Activated naive CD8-positive, alpha-beta T cell treated with anti-CD3 and anti-CD28 coated beads, Interleukin-2, amount 10 ng/mL, durations not matched to agents 7 days and 5 days (primary cell): ENCODE measurements at regions not wholly inside any gene's neighbourhood (a gene's known extent, or its start where the extent isn't known, plus 50 kb on each side); places are given as distances from the start of the nearest gene placed in this dataset.

ENCODE experiments used
- ATAC-seq: fragments of 150-1000 bp; cut with Tn5 transposase; one replicate; pipeline ENCODE4 v1.10.0; 2021; ENCODE audit warnings: low read depth, moderate library complexity
- POLR2A ChIA-PET: fragments of 350-600 bp; sonication (Branson Sonifier 250); formaldehyde crosslinking; loops from one replicate; lab custom pipeline; 2021; ENCODE audit warnings: antibody characterized with exemption; lab: Charles Lee
- DNase-seq: peaks from one replicate; pipeline ENCODE4 v3.0.0; 2021
- H3K27ac Mint-ChIP-seq: one replicate; pipeline ENCODE4 v1.8.0; 2022; ENCODE audit warnings: mild to moderate bottlenecking, mixed read lengths
- H3K27me3 Mint-ChIP-seq: one replicate; pipeline ENCODE4 v1.8.0; 2022; ENCODE audit warnings: mild to moderate bottlenecking, moderate library complexity, mixed read lengths
- H3K36me3 Mint-ChIP-seq: one replicate; pipeline ENCODE4 v1.8.0; 2021; ENCODE audit warnings: mild to moderate bottlenecking, mixed read lengths
- H3K4me1 Mint-ChIP-seq: one replicate; pipeline ENCODE4 v1.8.0; 2021; ENCODE audit warnings: mixed read lengths
- H3K4me3 Mint-ChIP-seq: one replicate; pipeline ENCODE4 v1.8.0; 2022; ENCODE audit warnings: mild to moderate bottlenecking, moderate library complexity, mixed read lengths
- H3K9me3 Mint-ChIP-seq: one replicate; pipeline ENCODE4 v1.8.0; 2021; ENCODE audit warnings: mixed read lengths

GRCh38 chrX:121283921-121284320 is 236.5 kb downstream of the GLUD2 start:
- POLR2A ChIA-PET, result no interaction called here
- Mint-ChIP-seq H3K36me3 (no peaks in the 10 kb centered on the region), H3K27ac (no peak overlapping the region), H3K9me3 (no peaks in the 10 kb centered on the region), H3K27me3 (no peaks in the 10 kb centered on the region), H3K4me3 (no peak overlapping the region), H3K4me1 (no peaks in the 10 kb centered on the region)
- no peak for ATAC-seq
- DNase-seq, result no peak

GRCh38 chrX:121298499-121298898 is 251.1 kb downstream of the GLUD2 start:
- ATAC-seq (no peak), DNase-seq (no peak)
- Mint-ChIP-seq H3K9me3 (no peaks in the 10 kb centered on the region), H3K27me3 (no peaks in the 10 kb centered on the region), H3K27ac (no peak overlapping the region), H3K4me1 (no peaks in the 10 kb centered on the region), H3K4me3 (no peak overlapping the region), H3K36me3 (no peaks in the 10 kb centered on the region)
- POLR2A ChIA-PET, result no interaction called here

GRCh38 chrX:121301356-121301755 is 253.9 kb downstream of the GLUD2 start:
- Mint-ChIP-seq H3K27ac (no peak overlapping the region), H3K9me3 (no peaks in the 10 kb centered on the region), H3K4me3 (no peak overlapping the region), H3K27me3 (no peaks in the 10 kb centered on the region), H3K4me1 (no peaks in the 10 kb centered on the region), H3K36me3 (no peaks in the 10 kb centered on the region)
- no peak for ATAC-seq
- POLR2A ChIA-PET, result no interaction called here
- no peak for DNase-seq

GRCh38 chrX:121301822-121302221 is 254.4 kb downstream of the GLUD2 start:
- H3K36me3 Mint-ChIP-seq, result no peaks in the 10 kb centered on the region
- POLR2A ChIA-PET, result no interaction called here
- H3K4me3 Mint-ChIP-seq, result no peak overlapping the region
- ATAC-seq (no peak), DNase-seq (no peak)
- H3K9me3 Mint-ChIP-seq, result no peaks in the 10 kb centered on the region
- H3K4me1 Mint-ChIP-seq, result no peaks in the 10 kb centered on the region
- no peaks in the 10 kb centered on the region for H3K27me3 Mint-ChIP-seq
- no peak overlapping the region for H3K27ac Mint-ChIP-seq

GRCh38 chrX:121307449-121307848 is 260.0 kb downstream of the GLUD2 start:
- H3K27me3 Mint-ChIP-seq, result no peaks in the 10 kb centered on the region
- H3K4me1 Mint-ChIP-seq, result peaks cover 2% of the 10 kb centered on the region
- H3K9me3 Mint-ChIP-seq, result no peaks in the 10 kb centered on the region
- no peak overlapping the region for H3K27ac Mint-ChIP-seq
- no peak for DNase-seq
- no peak for ATAC-seq
- H3K36me3 Mint-ChIP-seq, result no peaks in the 10 kb centered on the region
- H3K4me3 Mint-ChIP-seq, result no peak overlapping the region
- POLR2A ChIA-PET, result no interaction called here

GRCh38 chrX:121308276-121308805 is 260.9 kb downstream of the GLUD2 start:
- H3K27ac Mint-ChIP-seq, result no peak overlapping the region
- H3K36me3 Mint-ChIP-seq, result no peaks in the 10 kb centered on the region
- H3K27me3 Mint-ChIP-seq, result no peaks in the 10 kb centered on the region
- H3K4me3 Mint-ChIP-seq, result no peak overlapping the region
- peak; percentile 30 for ATAC-seq
- peak; percentile 10 for DNase-seq
- peaks cover 2% of the 10 kb centered on the region for H3K4me1 Mint-ChIP-seq
- H3K9me3 Mint-ChIP-seq, result no peaks in the 10 kb centered on the region
- POLR2A ChIA-PET, result no interaction called here

- POLR2A ChIA-PET, result no interaction called here
- ATAC-seq (no peak), DNase-seq (no peak)
- Mint-ChIP-seq H3K27me3 (no peaks in the 10 kb centered on the region), H3K4me3 (no peak overlapping the region), H3K4me1 (peaks cover 2% of the 10 kb centered on the region), H3K36me3 (no peaks in the 10 kb centered on the region), H3K9me3 (no peaks in the 10 kb centered on the region), H3K27ac (no peak overlapping the region)
Measured at GRCh38 chrX:121310820-121311219, 263.4 kb downstream of the GLUD2 start.

- Mint-ChIP-seq H3K36me3 (no peaks in the 10 kb centered on the region), H3K27ac (no peak overlapping the region)
- POLR2A ChIA-PET, result no interaction called here
Measured at GRCh38 chrX:121320441-121320840, 273.0 kb downstream of the GLUD2 start.

GRCh38 chrX:121322159-121322558 is 274.7 kb downstream of the GLUD2 start:
- POLR2A ChIA-PET, result no interaction called here
- Mint-ChIP-seq H3K9me3 (no peaks in the 10 kb centered on the region), H3K4me3 (no peak overlapping the region), H3K27me3 (peaks cover 2% of the 10 kb centered on the region), H3K36me3 (no peaks in the 10 kb centered on the region), H3K27ac (no peak overlapping the region), H3K4me1 (no peaks in the 10 kb centered on the region)
- ATAC-seq, result no peak
- no peak for DNase-seq

More at GRCh38 chrX:121320441-121320840, 273.0 kb downstream of the GLUD2 start:
- Mint-ChIP-seq H3K4me1 (no peaks in the 10 kb centered on the region), H3K4me3 (no peak overlapping the region), H3K9me3 (no peaks in the 10 kb centered on the region), H3K27me3 (peaks cover 2% of the 10 kb centered on the region)
- ATAC-seq (no peak), DNase-seq (no peak)

- Mint-ChIP-seq H3K27ac (no peak overlapping the region), H3K36me3 (no peaks in the 10 kb centered on the region), H3K27me3 (peaks cover 2% of the 10 kb centered on the region), H3K9me3 (no peaks in the 10 kb centered on the region), H3K4me1 (no peaks in the 10 kb centered on the region), H3K4me3 (no peak overlapping the region)
- ATAC-seq (no peak), DNase-seq (no peak)
- POLR2A ChIA-PET, result no interaction called here
Measured at GRCh38 chrX:121323337-121323736, 275.9 kb downstream of the GLUD2 start.

- Mint-ChIP-seq H3K4me3 (no peak overlapping the region), H3K4me1 (no peaks in the 10 kb centered on the region), H3K36me3 (no peaks in the 10 kb centered on the region), H3K27me3 (peaks cover 3% of the 10 kb centered on the region), H3K27ac (no peak overlapping the region), H3K9me3 (no peaks in the 10 kb centered on the region)
- DNase-seq (no peak), ATAC-seq (no peak)
- POLR2A ChIA-PET, result no interaction called here
Measured at GRCh38 chrX:121333942-121334341, 286.5 kb downstream of the GLUD2 start.

GRCh38 chrX:121336831-121337421 is 289.5 kb downstream of the GLUD2 start:
- ATAC-seq (no peak), DNase-seq (no peak)
- no peak overlapping the region for H3K27ac Mint-ChIP-seq
- no peaks in the 10 kb centered on the region for H3K36me3 Mint-ChIP-seq
- no peak overlapping the region for H3K4me3 Mint-ChIP-seq
- POLR2A ChIA-PET, result no interaction called here
- H3K4me1 Mint-ChIP-seq, result no peaks in the 10 kb centered on the region
- no peaks in the 10 kb centered on the region for H3K9me3 Mint-ChIP-seq
- no peaks in the 10 kb centered on the region for H3K27me3 Mint-ChIP-seq

- no peak overlapping the region for H3K4me3 Mint-ChIP-seq
- no peaks in the 10 kb centered on the region for H3K36me3 Mint-ChIP-seq
- H3K27me3 Mint-ChIP-seq, result no peaks in the 10 kb centered on the region
- POLR2A ChIA-PET, result no interaction called here
- no peaks in the 10 kb centered on the region for H3K4me1 Mint-ChIP-seq
- no peak overlapping the region for H3K27ac Mint-ChIP-seq
- ATAC-seq (no peak), DNase-seq (no peak)
- H3K9me3 Mint-ChIP-seq, result no peaks in the 10 kb centered on the region
Measured at GRCh38 chrX:121337816-121338215, 290.4 kb downstream of the GLUD2 start.

GRCh38 chrX:121349263-121349662 is 301.9 kb downstream of the GLUD2 start:
- Mint-ChIP-seq H3K27ac (no peak overlapping the region), H3K4me1 (no peaks in the 10 kb centered on the region), H3K36me3 (no peaks in the 10 kb centered on the region), H3K4me3 (no peak overlapping the region), H3K27me3 (no peaks in the 10 kb centered on the region), H3K9me3 (no peaks in the 10 kb centered on the region)
- ATAC-seq, result no peak
- POLR2A ChIA-PET, result no interaction called here
- DNase-seq, result no peak
